Naive thymus-derived CD4-positive, alpha-beta T cell (primary cell): ENCODE measurements at regions not wholly inside any gene's neighbourhood (a gene's known extent, or its start where the extent isn't known, plus 50 kb on each side); places are given as distances from the start of the nearest gene placed in this dataset.

ENCODE experiments used
- ATAC-seq: fragments of 150-1000 bp; cut with Tn5 transposase; 2 replicates; pipeline ENCODE4 v1.10.0; 2021; ENCODE audit warnings: mild to moderate bottlenecking, moderate library complexity
- CTCF ChIA-PET: fragments of 350-600 bp; sonication (Branson Sonifier 250); formaldehyde crosslinking; loops from one replicate; lab custom pipeline; 2021; ENCODE audit warnings: antibody characterized with exemption; lab: Charles Lee
- POLR2A ChIA-PET: fragments of 350-600 bp; sonication (Branson Sonifier 250); formaldehyde crosslinking; loops from one replicate; lab custom pipeline; 2021; ENCODE audit warnings: antibody characterized with exemption, inconsistent platforms; lab: Charles Lee
- DNase-seq, 9 donors: peaks; one replicate each; pipeline versions ENCODE4 v3.0.0 to v3.0.0-alpha.2; 2020 to 2022; ENCODE audit warnings: mixed read lengths in 1 of 9
- H3K27ac ChIP-seq: one replicate; pipeline ENCODE4 v1.7.0; 2013; ENCODE audit warnings: mild to moderate bottlenecking, low read depth, low read length, moderate library complexity
- H3K27me3 ChIP-seq, 2 donors: one replicate each; pipeline ENCODE4 v1.7.0; 2013; ENCODE audit warnings: low read length in 2 of 2, mild to moderate bottlenecking in 2 of 2, moderate library complexity in 2 of 2; ENCODE audit not compliant: control insufficient read depth in 2 of 2, insufficient read depth in 2 of 2
- H3K36me3 ChIP-seq, 3 experiments: 1 replicate in 2 of 3; 2 replicates in 1 of 3; pipeline ENCODE4 v1.7.0; 2013; ENCODE audit warnings: low read length in 3 of 3, mild to moderate bottlenecking in 3 of 3, moderate library complexity in 1 of 3; ENCODE audit not compliant: insufficient read depth in 3 of 3, control insufficient read depth in 2 of 3
- H3K4me1 ChIP-seq, 2 donors: one replicate each; pipeline ENCODE4 v1.7.0; 2013; ENCODE audit warnings: low read length in 2 of 2, mild to moderate bottlenecking in 2 of 2, moderate library complexity in 1 of 2; ENCODE audit not compliant: control insufficient read depth in 2 of 2, insufficient read depth in 2 of 2
- H3K4me3 ChIP-seq: 2 replicates; pipeline ENCODE4 v1.7.0; 2013; ENCODE audit warnings: mild to moderate bottlenecking, low read length
- H3K9me3 ChIP-seq, 3 experiments: 1 replicate in 2 of 3; 2 replicates in 1 of 3; pipeline ENCODE4 v1.7.0; 2013; ENCODE audit warnings: low read length in 3 of 3; ENCODE audit not compliant: control insufficient read depth in 2 of 3
- H3K27ac Mint-ChIP-seq, 9 donors: one replicate each; pipeline ENCODE4 v1.8.0; 2020 to 2022; ENCODE audit warnings: mixed read lengths in 9 of 9, mild to moderate bottlenecking in 8 of 9, moderate library complexity in 5 of 9, inconsistent platforms in 2 of 9
- H3K27me3 Mint-ChIP-seq, 5 donors: one replicate each; pipeline ENCODE4 v1.8.0; 2021 to 2022; ENCODE audit warnings: mixed read lengths in 5 of 5, mild to moderate bottlenecking in 1 of 5
- H3K36me3 Mint-ChIP-seq, 5 donors: one replicate each; pipeline ENCODE4 v1.8.0; 2020 to 2022; ENCODE audit warnings: mixed read lengths in 5 of 5, mild to moderate bottlenecking in 3 of 5, inconsistent platforms in 1 of 5
- H3K4me1 Mint-ChIP-seq, 7 donors: one replicate each; pipeline ENCODE4 v1.8.0; 2020 to 2022; ENCODE audit warnings: mixed read lengths in 7 of 7, mild to moderate bottlenecking in 3 of 7, inconsistent platforms in 1 of 7
- H3K4me3 Mint-ChIP-seq, 10 donors: one replicate each; pipeline ENCODE4 v1.8.0; 2020 to 2022; ENCODE audit warnings: mild to moderate bottlenecking in 10 of 10, mixed read lengths in 10 of 10, moderate library complexity in 6 of 10, inconsistent platforms in 2 of 10
- H3K9me3 Mint-ChIP-seq, 11 donors: one replicate each; pipeline ENCODE4 v1.8.0; 2020 to 2022; ENCODE audit warnings: mixed read lengths in 11 of 11, mild to moderate bottlenecking in 4 of 11, inconsistent platforms in 1 of 11, moderate library complexity in 1 of 11
- intact Hi-C, 2 donors: fragments of 100-400 bp; cut with micrococcal nuclease; formaldehyde crosslinking; loops; one replicate each; pipeline ENCODE4 v1.15.1; 2023

GRCh38 chr2:49343638-49344037, 189.3 kb upstream of the FSHR start:
- Histone ChIP-seq H3K27me3 (no peaks in the 10 kb centered on the region), H3K27ac (no peak overlapping the region), H3K4me1 (no peaks in the 10 kb centered on the region), H3K36me3 (no peaks in the 10 kb centered on the region), H3K4me3 (no peak overlapping the region), H3K9me3 (no peaks in the 10 kb centered on the region)
- H3K27me3 Mint-ChIP-seq, result no peaks in the 10 kb centered on the region
- DNase-seq (no peak), ATAC-seq (no peak)
- H3K36me3 Mint-ChIP-seq, result no peaks in the 10 kb centered on the region
- no peak overlapping the region for H3K4me3 Mint-ChIP-seq
- peaks cover 0 to 11% (median 0%) of the 10 kb centered on the region in 11 donors for H3K9me3 Mint-ChIP-seq
- H3K27ac Mint-ChIP-seq, result no peak overlapping the region
- POLR2A ChIA-PET, result interaction anchor here (0.8 kb wide), 1 partner anchor 1381 kb away, joined by 3 read pairs; no protein-coding TSS in a partner anchor
- H3K4me1 Mint-ChIP-seq, result no peaks in the 10 kb centered on the region
- CTCF ChIA-PET, result no interaction called here
- intact Hi-C loops, result no loop called here

GRCh38 chr2:49342156-49342555, 187.8 kb upstream of the FSHR start:
- POLR2A ChIA-PET, result no interaction called here
- no peak for DNase-seq
- H3K4me1 Mint-ChIP-seq, result no peaks in the 10 kb centered on the region
- intact Hi-C loops, result no loop called here
- no peaks in the 10 kb centered on the region for H3K27me3 Mint-ChIP-seq
- no peaks in the 10 kb centered on the region for H3K4me1 ChIP-seq
- no peak for ATAC-seq
- peaks cover 0 to 7% (median 0%) of the 10 kb centered on the region in 11 donors for H3K9me3 Mint-ChIP-seq
- no peak overlapping the region for H3K27ac ChIP-seq
- no peaks in the 10 kb centered on the region for H3K27me3 ChIP-seq
- no peak overlapping the region for H3K4me3 ChIP-seq
- H3K4me3 Mint-ChIP-seq, result no peak overlapping the region
- no peaks in the 10 kb centered on the region for H3K9me3 ChIP-seq
- H3K36me3 Mint-ChIP-seq, result no peaks in the 10 kb centered on the region
- no peaks in the 10 kb centered on the region for H3K36me3 ChIP-seq
- H3K27ac Mint-ChIP-seq, result no peak overlapping the region
- CTCF ChIA-PET, result no interaction called here

GRCh38 chr2:49335546-49335945, 181.2 kb upstream of the FSHR start:
- H3K36me3 ChIP-seq, result no peaks in the 10 kb centered on the region
- ChIA-PET CTCF (no interaction called here), POLR2A (no interaction called here)
- DNase-seq (no peak), ATAC-seq (no peak)
- H3K36me3 Mint-ChIP-seq, result no peaks in the 10 kb centered on the region
- H3K4me3 ChIP-seq, result no peak overlapping the region
- H3K9me3 ChIP-seq, result no peaks in the 10 kb centered on the region
- H3K27ac Mint-ChIP-seq, result no peak overlapping the region
- no peak overlapping the region for H3K4me3 Mint-ChIP-seq
- no peaks in the 10 kb centered on the region for H3K27me3 Mint-ChIP-seq
- no peaks in the 10 kb centered on the region for H3K4me1 ChIP-seq
- H3K27me3 ChIP-seq, result no peaks in the 10 kb centered on the region
- H3K27ac ChIP-seq, result no peak overlapping the region
- intact Hi-C loops, result no loop called here
- H3K9me3 Mint-ChIP-seq, result peaks cover 0 to 8% (median 0%) of the 10 kb centered on the region in 11 donors
- no peaks in the 10 kb centered on the region for H3K4me1 Mint-ChIP-seq

- no peak for ATAC-seq
- Mint-ChIP-seq H3K36me3 (no peaks in the 10 kb centered on the region), H3K4me1 (no peaks in the 10 kb centered on the region), H3K9me3 (peaks cover 0 to 8% (median 0%) of the 10 kb centered on the region in 11 donors), H3K27me3 (no peaks in the 10 kb centered on the region), H3K4me3 (no peak overlapping the region), H3K27ac (no peak overlapping the region)
- no peaks in the 10 kb centered on the region for H3K36me3 ChIP-seq
- POLR2A ChIA-PET, result interaction anchor here (0.7 kb wide), 1 partner anchor 154 kb away, joined by 3 read pairs; no protein-coding TSS in a partner anchor
- H3K4me3 ChIP-seq, result no peak overlapping the region
- no peaks in the 10 kb centered on the region for H3K4me1 ChIP-seq
- intact Hi-C loops, result no loop called here
- CTCF ChIA-PET, result no interaction called here
- no peaks in the 10 kb centered on the region for H3K9me3 ChIP-seq
- H3K27me3 ChIP-seq, result no peaks in the 10 kb centered on the region
- H3K27ac ChIP-seq, result no peak overlapping the region
- no peak for DNase-seq
These were observed 178.1 kb upstream of the FSHR start for GRCh38 chr2:49332415-49332814.

- H3K4me1 ChIP-seq, result no peaks in the 10 kb centered on the region
- no peak overlapping the region for H3K4me3 Mint-ChIP-seq
- H3K4me1 Mint-ChIP-seq, result no peaks in the 10 kb centered on the region
- H3K27me3 Mint-ChIP-seq, result no peaks in the 10 kb centered on the region
- H3K36me3 ChIP-seq, result no peaks in the 10 kb centered on the region
- no peak overlapping the region for H3K27ac Mint-ChIP-seq
- no peak overlapping the region for H3K4me3 ChIP-seq
- intact Hi-C loops, result no loop called here
- H3K27me3 ChIP-seq, result no peaks in the 10 kb centered on the region
- CTCF ChIA-PET, result no interaction called here
- no peak overlapping the region for H3K27ac ChIP-seq
- POLR2A ChIA-PET, result no interaction called here
- ATAC-seq (no peak), DNase-seq (no peak)
- H3K9me3 Mint-ChIP-seq, result peaks cover 0 to 26% (median 9%) of the 10 kb centered on the region in 11 donors
- no peaks in the 10 kb centered on the region for H3K36me3 Mint-ChIP-seq
- peaks cover 0 to 4% (median 0%) of the 10 kb centered on the region in 3 experiments for H3K9me3 ChIP-seq
These were observed 164.2 kb upstream of the FSHR start for GRCh38 chr2:49318531-49318930.

- Mint-ChIP-seq H3K27ac (no peak overlapping the region), H3K9me3 (peaks cover 0 to 20% (median 7%) of the 10 kb centered on the region in 11 donors), H3K27me3 (no peaks in the 10 kb centered on the region), H3K36me3 (no peaks in the 10 kb centered on the region), H3K4me1 (no peaks in the 10 kb centered on the region), H3K4me3 (no peak overlapping the region)
- H3K36me3 ChIP-seq, result no peaks in the 10 kb centered on the region
- ChIA-PET POLR2A (no interaction called here), CTCF (no interaction called here)
- H3K27me3 ChIP-seq, result no peaks in the 10 kb centered on the region
- H3K9me3 ChIP-seq, result no peaks in the 10 kb centered on the region
- H3K4me3 ChIP-seq, result no peak overlapping the region
- ATAC-seq, result no peak
- no peak for DNase-seq
- intact Hi-C loops, result no loop called here
- H3K27ac ChIP-seq, result no peak overlapping the region
- H3K4me1 ChIP-seq, result no peaks in the 10 kb centered on the region
These were observed 155.1 kb upstream of the FSHR start for GRCh38 chr2:49309461-49309860.

GRCh38 chr2:49306925-49307324, 152.6 kb upstream of the FSHR start:
- Histone ChIP-seq H3K27ac (no peak overlapping the region), H3K4me1 (no peaks in the 10 kb centered on the region), H3K9me3 (no peaks in the 10 kb centered on the region), H3K36me3 (no peaks in the 10 kb centered on the region), H3K4me3 (no peak overlapping the region), H3K27me3 (no peaks in the 10 kb centered on the region)
- no peaks in the 10 kb centered on the region for H3K27me3 Mint-ChIP-seq
- ChIA-PET POLR2A (no interaction called here), CTCF (no interaction called here)
- H3K4me1 Mint-ChIP-seq, result no peaks in the 10 kb centered on the region
- no peak for DNase-seq
- H3K4me3 Mint-ChIP-seq, result no peak overlapping the region
- intact Hi-C loops, result no loop called here
- ATAC-seq, result no peak
- H3K9me3 Mint-ChIP-seq, result peaks cover 3 to 22% (median 8%) of the 10 kb centered on the region in 11 donors
- H3K27ac Mint-ChIP-seq, result no peak overlapping the region
- no peaks in the 10 kb centered on the region for H3K36me3 Mint-ChIP-seq
